MM.1S (cell line): ENCODE measurements at regions not wholly inside any gene's neighbourhood (a gene's known extent, or its start where the extent isn't known, plus 50 kb on each side); places are given as distances from the start of the nearest gene placed in this dataset.

Source experiments
- DNase-seq: peaks from one replicate; pipeline ENCODE4 v3.0.0-alpha.2; 2015
- H2AFZ ChIP-seq: fragments of 300-600 bp; sonication (generic); 2 replicates; pipeline ENCODE4 v1.6.0; 2016; ENCODE audit warnings: antibody characterized with exemption, low read length
- H3F3A ChIP-seq: fragments of 300-600 bp; sonication (generic); 2 replicates; pipeline ENCODE4 v1.6.1; 2016; ENCODE audit warnings: mild to moderate bottlenecking, antibody characterized with exemption, low read length, moderate library complexity, mixed read lengths; ENCODE audit not compliant: insufficient read depth
- H3K27ac ChIP-seq: fragments of 300-600 bp; sonication (generic); 2 replicates; pipeline ENCODE4 v1.5.1; 2016; ENCODE audit warnings: mild to moderate bottlenecking, low read length
- H3K27me3 ChIP-seq: fragments of 300-600 bp; sonication (generic); replicated peaks from 2 replicates; pipeline ENCODE4 v1.6.0; 2016; ENCODE audit warnings: low read length; ENCODE audit not compliant: insufficient read depth
- H3K36me3 ChIP-seq: fragments of 300-600 bp; sonication (generic); replicated peaks from 2 replicates; pipeline ENCODE4 v1.6.1; 2016; ENCODE audit warnings: mild to moderate bottlenecking, low read length, mixed read lengths; ENCODE audit not compliant: insufficient read depth
- H3K4me1 ChIP-seq: fragments of 300-600 bp; sonication (generic); 2 replicates; pipeline ENCODE4 v1.6.1; 2016; ENCODE audit warnings: low read length, mixed read lengths
- H3K4me2 ChIP-seq: fragments of 300-600 bp; sonication (generic); 2 replicates; pipeline ENCODE4 v1.6.0; 2016; ENCODE audit warnings: low read depth, low read length
- H3K4me3 ChIP-seq: fragments of 300-600 bp; sonication (generic); 2 replicates; pipeline ENCODE4 v1.5.1; 2016; ENCODE audit warnings: low read length, mixed read lengths
- H3K79me2 ChIP-seq: fragments of 300-600 bp; sonication (generic); 2 replicates; pipeline ENCODE4 v1.6.1; 2016; ENCODE audit warnings: mixed run types, low read length, mixed read lengths
- H3K9ac ChIP-seq: fragments of 300-600 bp; sonication (generic); 2 replicates; pipeline ENCODE4 v1.6.1; 2016; ENCODE audit warnings: low read length, mixed read lengths
- H3K9me2 ChIP-seq: fragments of 300-600 bp; sonication (generic); replicated peaks from 2 replicates; pipeline ENCODE4 v1.6.1; 2016; ENCODE audit warnings: mild to moderate bottlenecking, low read length, mixed read lengths; ENCODE audit not compliant: insufficient read depth
- H3K9me3 ChIP-seq: fragments of 300-600 bp; sonication (generic); replicated peaks from 2 replicates; pipeline ENCODE4 v1.6.1; 2016; ENCODE audit warnings: mild to moderate bottlenecking, low read length, mixed read lengths; ENCODE audit not compliant: insufficient read depth
- H4K20me1 ChIP-seq: fragments of 300-600 bp; sonication (generic); 2 replicates; pipeline ENCODE4 v1.6.1; 2016; ENCODE audit warnings: mild to moderate bottlenecking, low read length, moderate library complexity, mixed read lengths; ENCODE audit not compliant: insufficient read depth
- EZH2 ChIP-seq: fragments of 300-600 bp; sonication (generic); optimal IDR thresholded peaks from 2 replicates; pipeline ENCODE3; 2017; ENCODE audit warnings: low read depth, mild to moderate bottlenecking, antibody characterized with exemption, low read length, mixed read lengths
- EZH2phosphoT487 ChIP-seq: fragments of 300-600 bp; sonication (generic); IDR thresholded peaks from 2 replicates; pipeline ENCODE4 v1.6.1; 2018; ENCODE audit warnings: antibody characterized with exemption, low read length
- TF ChIP-seq, protein P1 (sequence below): fragments of 300-600 bp; sonication (generic); IDR thresholded peaks from 2 replicates; pipeline ENCODE4 v1.5.1; 2016; ENCODE audit warnings: antibody characterized with exemption, low read length, mixed read lengths

DNA sequence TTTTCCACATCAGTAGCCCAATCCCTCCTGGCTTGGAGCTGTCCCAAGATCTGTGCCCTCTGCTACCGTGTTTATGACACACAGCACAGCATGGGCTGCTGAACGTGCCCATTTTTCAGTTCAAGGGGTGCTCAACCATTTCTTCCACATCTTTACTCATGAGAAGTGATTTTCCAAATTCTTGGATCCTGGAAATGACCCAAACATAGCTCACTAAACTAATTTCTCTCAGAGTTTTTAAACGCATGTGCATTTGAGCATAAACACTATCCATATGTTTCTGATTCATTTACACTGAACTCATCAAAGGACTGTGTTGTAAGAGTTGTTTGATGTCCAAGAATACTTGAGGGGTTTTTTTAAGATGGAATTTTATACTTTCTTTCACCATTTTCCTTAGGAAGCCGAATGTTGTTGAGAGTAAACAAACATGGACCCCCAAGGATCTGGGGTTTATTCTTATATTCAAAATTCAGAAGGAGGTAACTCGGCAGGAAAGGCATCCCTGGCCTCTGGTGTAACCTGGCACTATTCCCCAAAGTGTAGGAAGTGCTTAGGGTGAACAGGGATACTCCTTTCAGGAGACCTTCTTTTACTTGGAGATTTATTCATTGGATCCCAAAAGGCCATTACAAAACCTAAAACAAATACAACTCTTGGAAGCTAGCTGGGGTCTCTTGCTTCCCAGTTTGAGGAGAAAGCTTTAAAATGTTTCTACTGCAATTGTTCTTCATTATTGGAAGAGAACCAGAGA, 215.0 kb downstream of the BMP4 start:
- no peaks in the 10 kb centered on the region for H3K27me3 ChIP-seq
- H3K4me3 ChIP-seq: no peak overlapping the region
- H3K9ac ChIP-seq: no peak overlapping the region
- H3K9me2 ChIP-seq: no peaks in the 10 kb centered on the region
- H4K20me1 ChIP-seq: no peaks in the 10 kb centered on the region
- no peaks in the 10 kb centered on the region for H3K9me3 ChIP-seq
- H3K4me2 ChIP-seq: no peak overlapping the region
- H2AFZ ChIP-seq: no peak overlapping the region
- DNase-seq: no peak
- no peak for TF ChIP-seq EZH2
- H3K4me1 ChIP-seq: no peaks in the 10 kb centered on the region
- H3K36me3 ChIP-seq: no peaks in the 10 kb centered on the region
- H3K79me2 ChIP-seq: no peaks in the 10 kb centered on the region
- no peak overlapping the region for H3K27ac ChIP-seq
- no peaks in the 10 kb centered on the region for H3F3A ChIP-seq

DNA sequence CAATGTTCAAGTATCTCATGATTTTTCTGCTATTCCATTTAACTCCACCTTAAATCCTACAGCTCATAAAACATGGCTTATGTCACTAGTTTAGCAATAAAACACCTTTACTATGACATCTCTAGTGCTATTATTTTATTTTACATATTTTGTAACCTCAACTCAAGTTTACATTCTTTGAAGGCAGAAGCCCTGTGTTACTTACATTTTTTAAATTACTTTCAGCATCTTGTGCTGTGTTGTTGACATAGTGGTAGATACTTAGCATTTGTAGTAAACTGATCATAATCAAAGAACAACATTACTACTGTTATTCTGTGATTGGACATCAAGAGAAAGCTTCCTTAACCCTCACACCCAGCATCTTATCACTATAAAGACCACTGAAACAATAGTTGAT, 216.1 kb downstream of the BMP4 start:
- Histone ChIP-seq H3K9ac (no peak overlapping the region), H3K9me2 (no peaks in the 10 kb centered on the region), H3K9me3 (no peaks in the 10 kb centered on the region), H3K4me3 (no peak overlapping the region), H3F3A (no peaks in the 10 kb centered on the region), H3K79me2 (no peaks in the 10 kb centered on the region), H3K27me3 (no peaks in the 10 kb centered on the region), H3K4me2 (no peak overlapping the region), H3K36me3 (no peaks in the 10 kb centered on the region), H4K20me1 (no peaks in the 10 kb centered on the region), H3K4me1 (no peaks in the 10 kb centered on the region), H2AFZ (no peak overlapping the region), H3K27ac (no peak overlapping the region)
- DNase-seq: no peak
- TF ChIP-seq EZH2: no peak
- TF ChIP-seq, protein P1, sequence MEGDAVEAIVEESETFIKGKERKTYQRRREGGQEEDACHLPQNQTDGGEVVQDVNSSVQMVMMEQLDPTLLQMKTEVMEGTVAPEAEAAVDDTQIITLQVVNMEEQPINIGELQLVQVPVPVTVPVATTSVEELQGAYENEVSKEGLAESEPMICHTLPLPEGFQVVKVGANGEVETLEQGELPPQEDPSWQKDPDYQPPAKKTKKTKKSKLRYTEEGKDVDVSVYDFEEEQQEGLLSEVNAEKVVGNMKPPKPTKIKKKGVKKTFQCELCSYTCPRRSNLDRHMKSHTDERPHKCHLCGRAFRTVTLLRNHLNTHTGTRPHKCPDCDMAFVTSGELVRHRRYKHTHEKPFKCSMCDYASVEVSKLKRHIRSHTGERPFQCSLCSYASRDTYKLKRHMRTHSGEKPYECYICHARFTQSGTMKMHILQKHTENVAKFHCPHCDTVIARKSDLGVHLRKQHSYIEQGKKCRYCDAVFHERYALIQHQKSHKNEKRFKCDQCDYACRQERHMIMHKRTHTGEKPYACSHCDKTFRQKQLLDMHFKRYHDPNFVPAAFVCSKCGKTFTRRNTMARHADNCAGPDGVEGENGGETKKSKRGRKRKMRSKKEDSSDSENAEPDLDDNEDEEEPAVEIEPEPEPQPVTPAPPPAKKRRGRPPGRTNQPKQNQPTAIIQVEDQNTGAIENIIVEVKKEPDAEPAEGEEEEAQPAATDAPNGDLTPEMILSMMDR: no peak
- no peak for TF ChIP-seq EZH2phosphoT487

DNA sequence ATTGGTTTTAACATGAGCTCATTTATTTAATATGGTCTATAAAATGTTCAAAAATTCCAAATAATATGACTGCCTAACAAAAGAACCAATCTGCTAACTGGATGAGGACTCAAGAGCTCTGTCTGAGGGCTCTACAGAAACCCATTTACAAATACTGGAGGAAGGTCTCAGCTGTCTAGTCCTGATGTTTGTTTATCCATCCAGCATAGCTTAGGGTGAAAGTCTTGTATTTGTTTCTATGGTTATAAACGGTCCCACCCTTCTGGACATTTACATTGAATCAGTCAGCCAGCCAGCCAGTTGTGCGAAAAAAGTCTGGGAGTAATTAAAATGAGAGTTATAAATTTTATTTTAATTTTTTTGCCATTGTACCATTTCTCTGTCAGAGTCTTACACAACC, 220.7 kb downstream of the BMP4 start:
- no peaks in the 10 kb centered on the region for H3K9me3 ChIP-seq
- H4K20me1 ChIP-seq: no peaks in the 10 kb centered on the region
- H3K27me3 ChIP-seq: no peaks in the 10 kb centered on the region
- no peaks in the 10 kb centered on the region for H3F3A ChIP-seq
- no peak for DNase-seq
- TF ChIP-seq, protein P1: no peak
- TF ChIP-seq EZH2phosphoT487 (no peak), EZH2 (no peak)
- H3K4me1 ChIP-seq: no peaks in the 10 kb centered on the region
- H3K4me3 ChIP-seq: no peak overlapping the region
- no peaks in the 10 kb centered on the region for H3K79me2 ChIP-seq
- no peaks in the 10 kb centered on the region for H3K9me2 ChIP-seq
- H3K36me3 ChIP-seq: no peaks in the 10 kb centered on the region
- no peak overlapping the region for H3K9ac ChIP-seq
- H3K4me2 ChIP-seq: no peak overlapping the region
- no peak overlapping the region for H3K27ac ChIP-seq
- H2AFZ ChIP-seq: no peak overlapping the region

DNA sequence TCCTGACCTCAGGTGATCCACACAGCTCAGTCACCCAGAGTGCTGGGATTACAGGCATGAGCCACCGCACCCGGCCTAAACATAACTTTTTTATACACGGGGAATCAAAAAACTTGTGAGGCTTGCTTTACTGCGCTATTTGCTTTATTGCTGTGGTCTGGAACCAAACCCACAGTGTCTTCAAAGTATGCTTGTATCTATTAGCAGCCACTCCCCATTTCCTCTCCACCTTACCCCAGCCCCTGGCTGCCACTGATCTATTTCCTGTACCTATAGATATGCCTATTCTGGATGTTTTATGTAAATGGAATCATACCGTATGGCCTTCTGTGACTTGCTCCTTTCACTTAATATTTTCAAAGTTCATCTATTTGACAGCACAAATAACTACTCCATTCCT, 233.4 kb downstream of the BMP4 start:
- H3K27ac ChIP-seq: no peak overlapping the region
- H3K9ac ChIP-seq: no peak overlapping the region
- no peak overlapping the region for H3K4me2 ChIP-seq
- H3K4me1 ChIP-seq: no peaks in the 10 kb centered on the region
- H3K9me2 ChIP-seq: no peaks in the 10 kb centered on the region
- no peak for DNase-seq
- H3F3A ChIP-seq: no peaks in the 10 kb centered on the region
- H4K20me1 ChIP-seq: no peaks in the 10 kb centered on the region
- H2AFZ ChIP-seq: no peak overlapping the region
- TF ChIP-seq EZH2phosphoT487 (no peak), EZH2 (no peak)
- TF ChIP-seq, protein P1: no peak
- no peak overlapping the region for H3K4me3 ChIP-seq
- H3K9me3 ChIP-seq: no peaks in the 10 kb centered on the region
- no peaks in the 10 kb centered on the region for H3K36me3 ChIP-seq
- no peaks in the 10 kb centered on the region for H3K79me2 ChIP-seq
- H3K27me3 ChIP-seq: no peaks in the 10 kb centered on the region
